HL-60 (cell line): ENCODE measurements at regions not wholly inside any gene's neighbourhood (a gene's known extent, or its start where the extent isn't known, plus 50 kb on each side); places are given as distances from the start of the nearest gene placed in this dataset.

Source experiments
- CTCF ChIP-seq: IDR thresholded peaks from one replicate; pipeline ENCODE4 v1.5.1; 2011; ENCODE audit warnings: low read length, control low read depth, inconsistent platforms; ENCODE audit not compliant: insufficient read depth
- POLR2AphosphoS5 ChIP-seq: IDR thresholded peaks from 2 replicates; pipeline ENCODE4 v1.6.1; 2012; ENCODE audit warnings: low read depth
- TF ChIP-seq, protein P1 (sequence below): IDR thresholded peaks from 2 replicates; pipeline ENCODE4 v1.6.1; 2012; ENCODE audit warnings: low read depth; ENCODE audit not compliant: insufficient replicate concordance

GRCh38 chr3:159497361-159497760 lies 491.3 kb upstream of the IL12A start:
- TF ChIP-seq, protein P1, sequence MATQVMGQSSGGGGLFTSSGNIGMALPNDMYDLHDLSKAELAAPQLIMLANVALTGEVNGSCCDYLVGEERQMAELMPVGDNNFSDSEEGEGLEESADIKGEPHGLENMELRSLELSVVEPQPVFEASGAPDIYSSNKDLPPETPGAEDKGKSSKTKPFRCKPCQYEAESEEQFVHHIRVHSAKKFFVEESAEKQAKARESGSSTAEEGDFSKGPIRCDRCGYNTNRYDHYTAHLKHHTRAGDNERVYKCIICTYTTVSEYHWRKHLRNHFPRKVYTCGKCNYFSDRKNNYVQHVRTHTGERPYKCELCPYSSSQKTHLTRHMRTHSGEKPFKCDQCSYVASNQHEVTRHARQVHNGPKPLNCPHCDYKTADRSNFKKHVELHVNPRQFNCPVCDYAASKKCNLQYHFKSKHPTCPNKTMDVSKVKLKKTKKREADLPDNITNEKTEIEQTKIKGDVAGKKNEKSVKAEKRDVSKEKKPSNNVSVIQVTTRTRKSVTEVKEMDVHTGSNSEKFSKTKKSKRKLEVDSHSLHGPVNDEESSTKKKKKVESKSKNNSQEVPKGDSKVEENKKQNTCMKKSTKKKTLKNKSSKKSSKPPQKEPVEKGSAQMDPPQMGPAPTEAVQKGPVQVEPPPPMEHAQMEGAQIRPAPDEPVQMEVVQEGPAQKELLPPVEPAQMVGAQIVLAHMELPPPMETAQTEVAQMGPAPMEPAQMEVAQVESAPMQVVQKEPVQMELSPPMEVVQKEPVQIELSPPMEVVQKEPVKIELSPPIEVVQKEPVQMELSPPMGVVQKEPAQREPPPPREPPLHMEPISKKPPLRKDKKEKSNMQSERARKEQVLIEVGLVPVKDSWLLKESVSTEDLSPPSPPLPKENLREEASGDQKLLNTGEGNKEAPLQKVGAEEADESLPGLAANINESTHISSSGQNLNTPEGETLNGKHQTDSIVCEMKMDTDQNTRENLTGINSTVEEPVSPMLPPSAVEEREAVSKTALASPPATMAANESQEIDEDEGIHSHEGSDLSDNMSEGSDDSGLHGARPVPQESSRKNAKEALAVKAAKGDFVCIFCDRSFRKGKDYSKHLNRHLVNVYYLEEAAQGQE, result no peak
- TF ChIP-seq CTCF (no peak), POLR2AphosphoS5 (no peak)
